Right lobe of liver (tissue), 4 donors: ENCODE measurements at regions not wholly inside any gene's neighbourhood (a gene's known extent, or its start where the extent isn't known, plus 50 kb on each side); places are given as distances from the start of the nearest gene placed in this dataset.

Source experiments
- POLR2A ChIP-seq: fragments of 450-650 bp; IDR thresholded peaks from one replicate; pipeline ENCODE4 v1.6.1; 2017; ENCODE audit warnings: antibody characterized with exemption, mild to moderate bottlenecking
- TF ChIP-seq, protein P1 (sequence below), 4 donors: fragments of 200-600 bp in 3 of 4; fragments of 450-650 bp in 1 of 4; IDR thresholded peaks; one replicate each; pipeline versions ENCODE4 v1.5.1 to v1.8.0; 2016 to 2022; ENCODE audit warnings: antibody characterized with exemption in 4 of 4, mild to moderate bottlenecking in 2 of 4
- donor health status: DM: no; HTN: no; CAD: no.
- donor health status: DM: no; HTN: no; CAD: no.
- donor health status: DM: no; HTN: yes; CAD: no.

DNA sequence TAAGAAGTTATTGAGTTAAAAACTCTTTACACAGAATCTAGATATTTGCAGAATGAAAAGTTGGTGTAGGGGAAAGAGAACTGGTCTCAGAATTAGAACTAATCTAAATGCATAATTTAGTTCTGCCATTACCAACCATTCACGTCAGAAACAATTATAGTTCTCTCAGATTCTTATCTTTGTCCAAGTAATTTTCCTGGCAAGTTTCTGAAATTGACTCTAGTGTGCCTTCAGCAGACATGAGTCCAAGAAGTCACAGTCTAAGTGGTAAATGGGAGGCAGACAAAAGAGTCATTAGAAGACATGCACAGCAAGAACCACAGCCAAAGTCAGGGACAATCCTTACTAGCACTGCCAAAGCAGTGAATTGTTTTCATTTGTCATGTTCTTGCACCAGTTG is 1870.1 kb downstream of the LRRC4C start:
- TF ChIP-seq, protein P1, sequence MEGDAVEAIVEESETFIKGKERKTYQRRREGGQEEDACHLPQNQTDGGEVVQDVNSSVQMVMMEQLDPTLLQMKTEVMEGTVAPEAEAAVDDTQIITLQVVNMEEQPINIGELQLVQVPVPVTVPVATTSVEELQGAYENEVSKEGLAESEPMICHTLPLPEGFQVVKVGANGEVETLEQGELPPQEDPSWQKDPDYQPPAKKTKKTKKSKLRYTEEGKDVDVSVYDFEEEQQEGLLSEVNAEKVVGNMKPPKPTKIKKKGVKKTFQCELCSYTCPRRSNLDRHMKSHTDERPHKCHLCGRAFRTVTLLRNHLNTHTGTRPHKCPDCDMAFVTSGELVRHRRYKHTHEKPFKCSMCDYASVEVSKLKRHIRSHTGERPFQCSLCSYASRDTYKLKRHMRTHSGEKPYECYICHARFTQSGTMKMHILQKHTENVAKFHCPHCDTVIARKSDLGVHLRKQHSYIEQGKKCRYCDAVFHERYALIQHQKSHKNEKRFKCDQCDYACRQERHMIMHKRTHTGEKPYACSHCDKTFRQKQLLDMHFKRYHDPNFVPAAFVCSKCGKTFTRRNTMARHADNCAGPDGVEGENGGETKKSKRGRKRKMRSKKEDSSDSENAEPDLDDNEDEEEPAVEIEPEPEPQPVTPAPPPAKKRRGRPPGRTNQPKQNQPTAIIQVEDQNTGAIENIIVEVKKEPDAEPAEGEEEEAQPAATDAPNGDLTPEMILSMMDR (IDR thresholded peaks at IDR 0.05), result no peak
- no peak for TF ChIP-seq POLR2A
